Spleen (tissue), 11 donors: ENCODE measurements at regions not wholly inside any gene's neighbourhood (a gene's known extent, or its start where the extent isn't known, plus 50 kb on each side); places are given as distances from the start of the nearest gene placed in this dataset.
"Not testable (repeated sequence)": the region's sequence is repeated elsewhere in the genome, so short reads cannot be mapped to it uniquely, and the experiment has no call there.

Experiments
- DNase-seq: peaks from one replicate; pipeline ENCODE4 v3.0.0-alpha.2; 2020
- H3K27ac ChIP-seq, 8 donors: fragments of 200-600 bp; sonication (generic) in 7 of 8; 1 replicate in 4 of 8; 2 replicates in 4 of 8; pipeline versions ENCODE4 v1.5.0 to v1.8.0; 2016 to 2021; ENCODE audit warnings: inconsistent platforms in 4 of 8, mild to moderate bottlenecking in 4 of 8, moderate library complexity in 1 of 8
- H3K27me3 ChIP-seq, 7 donors: fragments of 200-600 bp; sonication (generic) in 6 of 7; replicated peaks in 1 of 7; 1 replicate in 4 of 7; 2 replicates in 3 of 7; pipeline versions ENCODE4 v1.5.0 to v1.8.0; 2016 to 2021; ENCODE audit warnings: inconsistent platforms in 3 of 7, mild to moderate bottlenecking in 1 of 7
- H3K36me3 ChIP-seq, 6 donors: fragments of 200-600 bp; sonication (generic) in 5 of 6; 1 replicate in 4 of 6; 2 replicates in 2 of 6; pipeline versions ENCODE4 v1.5.0 to v1.8.0; 2016 to 2021; ENCODE audit warnings: inconsistent platforms in 2 of 6
- H3K4me1 ChIP-seq, 6 donors: fragments of 200-600 bp; sonication (generic) in 5 of 6; 1 replicate in 3 of 6; 2 replicates in 3 of 6; pipeline versions ENCODE4 v1.5.0 to v1.8.0; 2016 to 2021; ENCODE audit warnings: inconsistent platforms in 3 of 6
- H3K4me3 ChIP-seq, 8 donors: fragments of 200-600 bp; sonication (generic) in 7 of 8; 1 replicate in 4 of 8; 2 replicates in 4 of 8; pipeline versions ENCODE4 v1.5.0 to v1.8.0; 2016 to 2021; ENCODE audit warnings: inconsistent platforms in 4 of 8, mild to moderate bottlenecking in 4 of 8, moderate library complexity in 2 of 8
- H3K9me3 ChIP-seq, 8 donors: fragments of 200-600 bp; sonication (generic) in 7 of 8; 1 replicate in 4 of 8; 2 replicates in 4 of 8; pipeline versions ENCODE4 v1.5.0 to v1.8.0; 2016 to 2021; ENCODE audit warnings: inconsistent platforms in 4 of 8
- CTCF ChIP-seq, 11 experiments: fragments of 200-600 bp in 7 of 11; fragments of 450-650 bp in 4 of 11; sonication (generic) in 4 of 11; IDR thresholded peaks in 8 of 11; conservative IDR thresholded peaks in 3 of 11; 1 replicate in 7 of 11; 2 replicates in 4 of 11; pipeline versions ENCODE4 v1.4.0 to v1.8.0; 2016 to 2021; ENCODE audit warnings: antibody characterized with exemption in 11 of 11, inconsistent platforms in 4 of 11, mild to moderate bottlenecking in 1 of 11
- POLR2A ChIP-seq, 3 donors: fragments of 450-650 bp; IDR thresholded peaks; one replicate each; pipeline ENCODE4 v1.5.1; 2017; ENCODE audit warnings: antibody characterized with exemption in 3 of 3, mild to moderate bottlenecking in 1 of 3
- POLR2AphosphoS5 ChIP-seq, 3 donors: sonication (generic); formaldehyde crosslinking; IDR thresholded peaks; one replicate each; pipeline ENCODE4 v1.5.1; 2017; ENCODE audit warnings: antibody characterized with exemption in 3 of 3
- WGBS, 5 donors: extraction: QIAGEN DNeasy Blood & Tissue Kit in 3 of 5; methylation state at CpG; one replicate each; pipeline versions ENCODE4 v1.1.5 to v1.1.7; 2013 to 2018; 5-methylcytosine and 5-hydroxymethylcytosine counted together
- intact Hi-C: fragments of 100-400 bp; cut with DNase I; formaldehyde crosslinking; loops from one replicate; pipeline ENCODE4 v1.15.0; 2023; ENCODE audit warnings: low total_unique reads
- donor health status: healthy with polysubstance abuse.
- donor health status: DM: no; HTN: no; CAD: no; lungs with moderate emphysema.
- donor health status: DM: no; HTN: no; CAD: no.
- donor health status: Bipolar disorder and iron deficiency.
- donor health status: healthy.
- donor health status: DM: no; HTN: no; CAD: no.
- donor health status: DM: yes; HTN: yes; CAD: no.

DNA sequence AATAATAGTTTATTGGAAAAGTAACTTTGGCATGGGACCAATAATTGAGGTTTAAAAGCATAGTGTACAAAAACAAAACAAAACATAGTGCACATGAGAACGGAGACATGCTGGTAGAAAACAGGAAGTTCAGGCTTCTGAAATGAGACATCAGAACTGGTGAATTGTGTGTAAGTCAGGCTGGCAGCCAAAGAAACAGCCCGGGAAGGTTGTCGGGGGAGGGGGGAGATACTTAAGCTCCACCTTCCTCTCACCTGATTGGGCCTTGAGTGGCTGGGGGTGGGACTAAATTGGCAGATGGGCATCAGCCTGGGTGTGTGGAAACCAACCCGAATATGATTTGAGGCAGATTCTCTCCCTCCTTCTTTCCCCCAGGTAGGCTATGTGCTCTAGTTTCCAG lies 256.3 kb downstream of the SMARCA2 start:
- no peaks in the 10 kb centered on the region for H3K27me3 ChIP-seq
- no peak overlapping the region for H3K4me3 ChIP-seq
- 16 to 35% (median 27%) methylated on average over 4 of the region's 4 CpGs for WGBS, 5 donors
- intact Hi-C loops: no loop called here
- no peaks in the 10 kb centered on the region for H3K36me3 ChIP-seq
- TF ChIP-seq POLR2A (IDR thresholded peaks at IDR 0.05): no peak
- no peak for TF ChIP-seq CTCF (IDR thresholded peaks at IDR 0.05 in 8 of 11, conservative IDR thresholded peaks at IDR 0.05 in 3 of 11)
- no peak for TF ChIP-seq POLR2AphosphoS5 (IDR thresholded peaks at IDR 0.05)
- no peak overlapping the region for H3K27ac ChIP-seq
- DNase-seq: no peak
- no peaks in the 10 kb centered on the region for H3K9me3 ChIP-seq
- peaks cover 0 to 21% (median 0%) of the 10 kb centered on the region in 6 donors for H3K4me1 ChIP-seq

- no peak overlapping the region for H3K4me3 ChIP-seq
- no peaks in the 10 kb centered on the region for H3K9me3 ChIP-seq
- no peaks in the 10 kb centered on the region for H3K27me3 ChIP-seq
- TF ChIP-seq POLR2A (IDR thresholded peaks at IDR 0.05) (no peak), POLR2AphosphoS5 (IDR thresholded peaks at IDR 0.05) (no peak), CTCF (IDR thresholded peaks at IDR 0.05 in 8 of 11, conservative IDR thresholded peaks at IDR 0.05 in 3 of 11) (no peak)
- 70 to 94% (median 85%) methylated on average over 4 of the region's 4 CpGs for WGBS, 5 donors
- intact Hi-C loops: no loop called here
- H3K36me3 ChIP-seq: no peaks in the 10 kb centered on the region
- H3K4me1 ChIP-seq: peaks cover 0 to 18% (median 0%) of the 10 kb centered on the region in 6 donors
- no peak for DNase-seq
- no peak overlapping the region for H3K27ac ChIP-seq
These were observed 259.6 kb downstream of the SMARCA2 start for GRCh38 chr9:2274762-2275161.

DNA sequence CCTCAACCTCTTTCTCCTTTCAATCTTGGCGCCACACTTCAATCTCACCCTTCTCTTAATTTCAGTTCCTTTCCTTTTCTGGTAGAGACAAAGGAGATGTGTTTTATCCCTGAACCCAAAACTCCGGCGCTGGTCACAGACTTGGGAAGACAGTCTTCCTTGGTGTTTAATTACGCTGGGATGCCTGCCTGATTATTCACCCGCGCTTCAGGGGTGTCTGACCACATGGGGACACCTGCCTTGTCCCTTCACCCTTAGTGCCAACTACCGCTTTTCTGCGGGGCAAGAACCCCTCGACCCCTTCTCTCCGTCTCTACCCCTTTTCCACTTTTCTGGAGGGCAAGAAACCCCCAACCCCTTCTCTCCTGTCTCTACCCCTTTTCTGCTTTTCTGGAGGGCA lies 261.1 kb downstream of the SMARCA2 start:
- no peaks in the 10 kb centered on the region for H3K36me3 ChIP-seq
- intact Hi-C loops: no loop called here
- H3K9me3 ChIP-seq: no peaks in the 10 kb centered on the region
- no peak for DNase-seq
- H3K27me3 ChIP-seq: no peaks in the 10 kb centered on the region
- no peak for TF ChIP-seq CTCF (IDR thresholded peaks at IDR 0.05 in 8 of 11, conservative IDR thresholded peaks at IDR 0.05 in 3 of 11)
- no peak for TF ChIP-seq POLR2AphosphoS5 (IDR thresholded peaks at IDR 0.05)
- TF ChIP-seq POLR2A (IDR thresholded peaks at IDR 0.05): no peak
- H3K4me3 ChIP-seq: no peak overlapping the region
- H3K27ac ChIP-seq: no peak overlapping the region
- 90 to 97% (median 91%) methylated on average over 10 of the region's 10 CpGs for WGBS, 5 donors
- peaks cover 0 to 4% (median 0%) of the 10 kb centered on the region in 6 donors for H3K4me1 ChIP-seq

DNA sequence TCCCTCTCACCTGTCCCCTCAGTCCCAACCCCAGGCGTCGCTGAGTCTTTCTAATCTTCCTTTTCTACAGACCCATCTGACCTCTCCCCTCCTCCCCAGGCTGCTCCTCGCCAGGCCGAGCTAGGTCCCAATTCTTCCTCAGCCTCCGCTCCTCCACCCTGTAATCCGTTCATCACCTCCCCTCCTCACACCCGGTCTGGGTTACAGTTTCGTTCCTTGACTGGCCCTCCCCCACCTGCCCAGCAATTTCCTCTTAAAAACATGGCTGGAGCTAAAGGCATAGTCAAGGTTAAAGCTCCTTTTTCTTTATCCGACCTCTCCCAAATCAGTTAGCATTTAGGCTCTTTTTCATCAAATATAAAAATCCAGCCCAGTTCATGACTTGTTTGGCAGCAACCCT lies 262.0 kb downstream of the SMARCA2 start:
- H3K4me1 ChIP-seq, H3K36me3 ChIP-seq, H3K9me3 ChIP-seq, DNase-seq, H3K27me3 ChIP-seq, intact Hi-C loops, H3K27ac ChIP-seq, H3K4me3 ChIP-seq: not testable (repeated sequence)
- 78 to 85% (median 81%) methylated on average over 7 to 9 of the region's 9 CpGs for WGBS, 5 donors

GRCh38 chr9:2277644-2278043 lies 262.5 kb downstream of the SMARCA2 start:
- intact Hi-C loops, H3K4me1 ChIP-seq, DNase-seq, H3K9me3 ChIP-seq, H3K4me3 ChIP-seq, H3K27me3 ChIP-seq, H3K36me3 ChIP-seq, H3K27ac ChIP-seq: not testable (repeated sequence)
- 90 to 97% (median 92%) methylated on average over 10 to 12 of the region's 12 CpGs for WGBS, 5 donors

DNA sequence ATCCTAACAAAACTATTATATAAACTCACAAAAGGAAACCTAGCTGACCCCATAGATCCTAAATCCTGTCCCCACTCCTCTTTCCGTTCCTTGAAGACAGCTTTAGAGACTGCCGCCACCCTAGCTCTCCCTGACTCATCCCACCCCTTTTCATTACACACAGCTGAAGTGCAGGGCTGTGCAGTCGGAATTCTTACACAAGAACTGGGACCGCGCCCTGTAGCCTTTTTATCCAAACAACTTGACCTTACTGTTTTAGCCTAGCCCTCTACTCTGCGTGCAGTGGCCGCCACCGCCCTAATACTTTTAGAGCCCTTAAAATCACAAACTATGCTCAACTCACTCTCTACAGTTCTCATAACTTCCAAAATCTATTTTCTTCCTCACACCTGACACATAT lies 264.0 kb downstream of the SMARCA2 start:
- H3K27ac ChIP-seq, H3K9me3 ChIP-seq, H3K27me3 ChIP-seq, H3K36me3 ChIP-seq, intact Hi-C loops, H3K4me3 ChIP-seq, H3K4me1 ChIP-seq, DNase-seq: not testable (repeated sequence)
- WGBS, 5 donors: 92 to 95% (median 93%) methylated on average over 8 of the region's 8 CpGs
